SK-N-SH (cell line): ENCODE measurements at regions not wholly inside any gene's neighbourhood (a gene's known extent, or its start where the extent isn't known, plus 50 kb on each side); places are given as distances from the start of the nearest gene placed in this dataset.

ENCODE experiments used
- CTCF ChIP-seq: fragments of 200-600 bp; sonication (generic); IDR thresholded peaks from 2 replicates; pipeline ENCODE4 v1.6.1; 2017; ENCODE audit warnings: antibody characterized with exemption, mild to moderate bottlenecking, moderate library complexity
- MXI1 ChIP-seq: IDR thresholded peaks from 2 replicates; pipeline ENCODE4 v1.6.1; 2012; ENCODE audit warnings: mild to moderate bottlenecking, low read depth, low read length, improper control_type of control experiment
- NRF1 ChIP-seq: IDR thresholded peaks from 2 replicates; pipeline ENCODE4 v1.6.1; 2012; ENCODE audit warnings: low read depth, mild to moderate bottlenecking, low read length
- YY1 ChIP-seq: IDR thresholded peaks from 2 replicates; pipeline ENCODE4 v1.4.0; 2012; ENCODE audit warnings: low read depth, mild to moderate bottlenecking
- ZBTB33 ChIP-seq: IDR thresholded peaks from 2 replicates; pipeline ENCODE4 v1.4.0; 2012; ENCODE audit warnings: low read depth, borderline replicate concordance

GRCh38 chr13:55307909-55308308 is 1832.8 kb upstream of the PRR20A start:
- TF ChIP-seq MXI1 (no peak), NRF1 (no peak), CTCF (no peak), ZBTB33 (no peak), YY1 (no peak)
